Stimulated activated CD8-positive, alpha-beta memory T cell treated with anti-CD3 and anti-CD28 coated beads, Interleukin-4, amount 100 ng/mL, for 24 hours (primary cell): ENCODE measurements at regions not wholly inside any gene's neighbourhood (a gene's known extent, or its start where the extent isn't known, plus 50 kb on each side); places are given as distances from the start of the nearest gene placed in this dataset.

ENCODE experiments used
- DNase-seq: peaks from one replicate; pipeline ENCODE4 v3.0.0-alpha.2; 2020; ENCODE audit warnings: low read depth

- DNase-seq: no peak
Observed at GRCh38 chr6:87851674-87852299, 149.8 kb upstream of the AKIRIN2 start.

GRCh38 chr6:87848616-87849015 is 146.6 kb upstream of the AKIRIN2 start:
- no peak for DNase-seq

- DNase-seq: no peak
Observed at GRCh38 chr6:87847830-87848210, 145.8 kb upstream of the AKIRIN2 start.

- no peak for DNase-seq
Observed at GRCh38 chr6:87847135-87847829, 145.2 kb upstream of the AKIRIN2 start.

GRCh38 chr6:87846434-87846833 is 144.4 kb upstream of the AKIRIN2 start:
- no peak for DNase-seq

GRCh38 chr6:87840324-87840723 is 138.3 kb upstream of the AKIRIN2 start:
- no peak for DNase-seq

- DNase-seq: no peak
Observed at GRCh38 chr6:87837876-87838275, 135.8 kb upstream of the AKIRIN2 start.

GRCh38 chr6:87837444-87837843 is 135.4 kb upstream of the AKIRIN2 start:
- no peak for DNase-seq

GRCh38 chr6:87832025-87832825 is 130.2 kb upstream of the AKIRIN2 start:
- DNase-seq: no peak

- DNase-seq: no peak
Observed at GRCh38 chr6:87830907-87831306, 128.9 kb upstream of the AKIRIN2 start.

GRCh38 chr6:87829622-87830121 is 127.6 kb upstream of the AKIRIN2 start:
- DNase-seq: no peak

GRCh38 chr6:87828044-87828443 is 126.0 kb upstream of the AKIRIN2 start:
- DNase-seq: no peak

GRCh38 chr6:87827346-87827745 is 125.3 kb upstream of the AKIRIN2 start:
- DNase-seq: no peak

GRCh38 chr6:87826424-87826823 is 124.4 kb upstream of the AKIRIN2 start:
- DNase-seq: no peak

GRCh38 chr6:87825821-87826221 is 123.8 kb upstream of the AKIRIN2 start:
- no peak for DNase-seq

- DNase-seq: no peak
Observed at GRCh38 chr6:87824958-87825491, 123.0 kb upstream of the AKIRIN2 start.

GRCh38 chr6:87822011-87822410 is 120.0 kb upstream of the AKIRIN2 start:
- DNase-seq: no peak

GRCh38 chr6:87820343-87820984 is 118.4 kb upstream of the AKIRIN2 start:
- no peak for DNase-seq

- no peak for DNase-seq
Observed at GRCh38 chr6:87817183-87817582, 115.2 kb upstream of the AKIRIN2 start.

- DNase-seq: no peak
Observed at GRCh38 chr6:87815449-87815848, 113.4 kb upstream of the AKIRIN2 start.

- no peak for DNase-seq
Observed at GRCh38 chr6:87808005-87808757, 106.1 kb upstream of the AKIRIN2 start.
